PFSK-1 (cell line): ENCODE measurements at regions not wholly inside any gene's neighbourhood (a gene's known extent, or its start where the extent isn't known, plus 50 kb on each side); places are given as distances from the start of the nearest gene placed in this dataset.

ENCODE experiments used
- FOXP2 ChIP-seq: optimal IDR thresholded peaks from 2 replicates; pipeline ENCODE3; 2011; ENCODE audit warnings: borderline replicate concordance, control low read depth, inconsistent platforms; ENCODE audit not compliant: insufficient read depth; ENCODE audit errors: extremely low read length, extremely low read depth
- POLR2AphosphoS5 ChIP-seq: IDR thresholded peaks from 2 replicates; pipeline ENCODE4 v1.6.1; 2012; ENCODE audit warnings: low read depth, mild to moderate bottlenecking, control low read depth, low read length, moderate library complexity
- REST ChIP-seq, 2 experiments: IDR thresholded peaks; 2 replicates each; pipeline versions ENCODE4 v1.6.1 to v1.8.0; 2011 to 2012; ENCODE audit warnings: low read depth in 2 of 2, low read length in 2 of 2, control low read depth in 1 of 2, inconsistent platforms in 1 of 2, mild to moderate bottlenecking in 1 of 2, moderate library complexity in 1 of 2; ENCODE audit not compliant: insufficient read depth in 1 of 2
- SIN3A ChIP-seq: IDR thresholded peaks from 2 replicates; pipeline ENCODE4 v1.6.1; 2012; ENCODE audit warnings: mild to moderate bottlenecking, low read length, moderate library complexity, borderline replicate concordance; ENCODE audit not compliant: insufficient read depth
- TAF1 ChIP-seq: IDR thresholded peaks from 2 replicates; pipeline ENCODE4 v1.6.1; 2012; ENCODE audit warnings: low read length, control low read depth, borderline replicate concordance; ENCODE audit not compliant: insufficient read depth

DNA sequence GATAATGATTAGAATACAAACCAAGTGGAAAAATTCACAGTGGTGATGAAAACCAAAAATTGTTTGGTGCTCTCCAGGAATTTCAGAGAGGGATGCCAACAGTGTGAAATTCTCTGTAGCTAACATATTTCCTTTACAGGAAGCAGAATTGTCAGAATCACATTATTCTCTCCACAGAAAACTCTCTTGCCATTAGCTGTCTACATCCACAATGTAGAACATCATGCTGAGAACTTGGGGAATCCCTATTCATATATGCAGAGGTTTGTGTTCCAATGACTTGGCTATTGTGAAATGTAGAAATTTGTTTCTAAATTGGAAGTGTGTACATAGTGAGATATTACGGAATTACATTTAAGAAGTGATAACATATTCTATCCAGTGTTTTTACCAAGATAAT, 142.0 kb downstream of the PCDH7 start:
- TF ChIP-seq REST (IDR thresholded peaks at IDR 0.05; ENCODE audit: insufficient read depth in 1 of 2, low read depth in 2 of 2, low read length in 2 of 2) (no peak), POLR2AphosphoS5 (no peak)

- TF ChIP-seq POLR2AphosphoS5 = no peak
- no peak for TF ChIP-seq REST (IDR thresholded peaks at IDR 0.05; ENCODE audit: insufficient read depth in 1 of 2, low read depth in 2 of 2, low read length in 2 of 2)
- no peak for TF ChIP-seq SIN3A
- no peak for TF ChIP-seq TAF1
- TF ChIP-seq FOXP2 = no peak
These were observed 142.9 kb downstream of the PCDH7 start for GRCh38 chr4:30863021-30863420.

GRCh38 chr4:30865691-30866090, 145.5 kb downstream of the PCDH7 start:
- TF ChIP-seq POLR2AphosphoS5 = no peak
- TF ChIP-seq REST (IDR thresholded peaks at IDR 0.05; ENCODE audit: insufficient read depth in 1 of 2, low read depth in 2 of 2, low read length in 2 of 2) = no peak
- TF ChIP-seq SIN3A = no peak
- TF ChIP-seq TAF1 = no peak
- no peak for TF ChIP-seq FOXP2

DNA sequence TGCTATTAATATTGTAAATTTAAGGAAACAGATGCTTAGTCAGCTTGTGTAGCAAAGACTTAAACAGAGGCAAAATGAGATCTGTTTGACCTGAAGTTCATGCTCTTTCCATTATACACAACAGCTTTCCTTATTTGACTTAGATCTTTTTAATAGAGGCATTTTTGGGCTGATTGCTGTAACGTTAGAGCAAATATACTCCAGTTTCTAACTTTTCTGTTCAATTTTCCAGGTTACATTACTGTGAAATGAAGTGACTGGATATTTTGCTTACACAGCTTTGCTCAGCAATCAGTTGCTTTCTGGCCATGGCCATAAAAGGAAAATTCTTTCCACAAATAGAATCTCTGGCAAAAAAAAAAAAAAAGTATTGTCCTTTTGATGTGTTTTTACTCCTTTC, 146.2 kb downstream of the PCDH7 start:
- TF ChIP-seq REST (IDR thresholded peaks at IDR 0.05; ENCODE audit: insufficient read depth in 1 of 2, low read depth in 2 of 2, low read length in 2 of 2) = no peak
- no peak for TF ChIP-seq SIN3A

- TF ChIP-seq POLR2AphosphoS5 (no peak), TAF1 (no peak), REST (IDR thresholded peaks at IDR 0.05; ENCODE audit: insufficient read depth in 1 of 2, low read depth in 2 of 2, low read length in 2 of 2) (no peak), FOXP2 (no peak), SIN3A (no peak)
These were observed 146.7 kb downstream of the PCDH7 start for GRCh38 chr4:30866907-30867306.
